Islet of Langerhans (tissue), 1 donor: ENCODE measurements at regions not wholly inside any gene's neighbourhood (a gene's known extent, or its start where the extent isn't known, plus 50 kb on each side); places are given as distances from the start of the nearest gene placed in this dataset.

ENCODE experiments used
- FAIRE-seq: peaks from one replicate; lab custom pipeline; 2011; peaks lifted over from hg19 to GRCh38; lab: Jason Lieb, UNC

DNA sequence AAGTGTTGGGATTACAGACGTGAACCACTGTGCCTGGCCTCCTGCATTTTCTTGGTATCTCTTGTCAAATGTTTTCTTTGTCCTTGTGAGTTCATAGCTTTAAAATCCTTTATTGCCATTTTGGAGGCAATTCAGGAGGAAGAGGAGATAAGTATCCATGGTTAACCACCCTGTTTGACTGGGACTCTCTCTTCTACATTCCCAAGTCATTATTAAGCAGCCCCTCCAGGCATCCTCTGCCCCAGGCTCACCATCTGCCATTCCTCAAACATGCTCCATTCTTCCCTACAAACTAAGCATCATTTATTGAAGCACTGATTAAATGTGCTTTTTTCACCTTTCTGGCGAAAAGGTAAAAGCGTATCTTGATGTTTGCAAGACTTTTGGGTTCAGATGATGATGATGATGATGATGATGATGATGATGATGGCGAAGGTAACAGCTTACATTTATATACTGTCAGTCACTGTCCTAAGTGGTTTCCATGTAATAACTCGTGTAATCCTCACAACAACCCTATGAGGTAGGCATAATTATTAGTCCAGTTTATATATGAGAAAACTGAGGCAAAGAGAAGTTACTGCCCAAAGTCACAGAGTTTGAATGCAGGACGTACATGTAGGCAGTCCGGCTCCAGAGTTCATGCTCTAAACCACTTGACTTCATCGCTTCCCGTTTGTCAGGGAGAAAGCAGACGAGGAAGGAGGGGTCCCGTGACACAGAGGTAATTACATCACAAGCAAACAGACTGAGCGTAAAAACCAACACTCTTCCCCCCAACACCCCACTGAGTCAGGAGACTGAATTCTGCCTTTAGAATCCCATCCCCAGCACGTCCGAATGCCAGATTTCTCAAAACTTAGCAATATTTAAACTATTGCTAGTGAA lies 69.7 kb upstream of the ACKR3 start:
- FAIRE-seq, result no peak

DNA sequence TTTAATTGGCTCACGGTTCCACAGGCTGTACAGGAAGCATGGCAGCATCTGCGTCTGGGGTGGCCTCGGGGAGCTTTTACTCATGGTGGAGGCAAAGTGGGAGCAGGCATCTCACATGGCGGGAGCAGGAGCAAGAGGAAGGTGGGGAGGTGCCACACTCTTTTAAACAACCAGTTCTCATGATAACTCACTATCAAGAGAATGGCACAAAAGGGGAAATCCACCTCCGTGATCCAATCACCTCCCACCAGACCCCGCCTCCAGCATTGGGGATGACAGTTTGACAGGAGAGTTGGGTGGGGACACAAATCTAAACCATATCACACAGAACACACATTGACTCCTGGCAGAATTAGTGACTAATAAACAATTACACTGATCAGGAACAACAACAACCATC lies 68.6 kb upstream of the ACKR3 start:
- no peak for FAIRE-seq

DNA sequence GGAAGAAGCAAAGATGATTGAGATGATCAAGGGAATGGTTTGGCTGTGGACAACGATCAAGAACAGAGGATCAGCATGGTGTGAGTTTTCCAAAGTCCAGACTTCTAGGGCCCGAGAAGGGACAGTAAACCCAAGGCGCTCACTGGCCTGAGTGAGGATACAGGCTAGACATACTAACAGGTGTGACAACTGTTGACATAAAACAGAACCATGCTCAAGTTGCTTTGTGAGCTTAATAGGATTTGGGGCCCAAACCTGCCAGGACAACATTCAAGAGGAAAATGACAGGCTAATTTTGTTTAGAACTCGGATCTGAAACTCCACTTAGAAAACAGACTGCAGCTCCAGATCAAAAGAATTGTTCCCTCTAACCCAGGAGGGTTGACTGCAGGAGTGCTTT lies 68.1 kb upstream of the ACKR3 start:
- FAIRE-seq, result no peak

DNA sequence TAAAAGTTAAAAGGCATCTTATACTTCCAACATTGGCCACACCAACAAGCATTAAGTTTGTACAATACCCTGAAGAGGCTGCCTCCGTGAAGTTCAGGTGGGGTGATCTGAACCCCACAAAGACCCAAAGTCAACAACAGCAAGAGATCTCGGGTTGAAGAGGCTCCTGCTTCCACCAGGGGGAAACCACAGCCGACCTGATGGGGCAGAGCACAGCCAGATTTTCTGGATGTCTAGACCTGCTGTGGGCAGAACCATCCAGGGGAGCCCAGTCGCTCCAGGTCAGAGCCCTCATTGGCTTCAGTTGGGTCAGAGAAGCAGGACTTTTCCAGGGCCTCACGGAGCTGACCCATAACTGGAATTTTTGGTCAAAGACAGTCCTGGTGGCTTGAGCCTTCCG lies 66.5 kb upstream of the ACKR3 start:
- no peak for FAIRE-seq

DNA sequence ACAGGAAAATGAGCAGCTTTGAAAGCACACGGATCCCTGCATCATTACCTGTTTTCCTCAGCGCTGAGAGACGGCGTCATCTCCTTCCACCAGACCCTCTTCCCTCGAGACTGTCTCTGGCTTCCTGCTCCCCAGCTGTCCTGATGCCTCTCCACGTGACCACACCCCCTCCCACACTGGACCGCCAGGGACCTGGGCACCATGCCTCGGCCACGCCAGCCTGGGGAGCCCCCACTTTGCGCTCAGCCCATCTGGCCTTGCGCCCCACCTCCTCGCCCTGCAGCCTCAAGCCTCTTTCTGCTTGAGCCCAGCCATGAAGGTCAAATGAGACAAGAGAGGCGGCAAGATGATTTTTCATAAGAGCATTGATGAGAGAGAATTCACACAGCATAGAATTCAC lies 66.0 kb upstream of the ACKR3 start:
- FAIRE-seq, result no peak

DNA sequence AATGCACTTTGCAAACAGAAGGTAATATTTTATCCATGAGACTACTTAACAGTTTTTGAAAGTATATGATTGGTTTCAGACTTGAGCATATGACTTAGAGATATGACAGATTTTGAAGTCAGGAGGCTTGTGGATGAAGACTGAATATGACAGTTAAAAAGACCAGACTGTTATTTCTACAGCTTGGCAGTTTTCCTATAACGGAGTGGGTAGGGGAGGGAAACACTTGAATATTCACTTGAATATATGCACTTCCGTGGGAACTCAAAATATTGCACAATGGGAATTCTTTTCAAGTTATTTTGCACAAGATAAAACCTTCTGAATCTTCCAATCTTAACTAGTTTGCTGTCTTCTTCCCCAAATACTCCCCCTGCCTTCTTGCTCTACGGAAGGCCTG lies 64.6 kb upstream of the ACKR3 start:
- FAIRE-seq, result no peak

DNA sequence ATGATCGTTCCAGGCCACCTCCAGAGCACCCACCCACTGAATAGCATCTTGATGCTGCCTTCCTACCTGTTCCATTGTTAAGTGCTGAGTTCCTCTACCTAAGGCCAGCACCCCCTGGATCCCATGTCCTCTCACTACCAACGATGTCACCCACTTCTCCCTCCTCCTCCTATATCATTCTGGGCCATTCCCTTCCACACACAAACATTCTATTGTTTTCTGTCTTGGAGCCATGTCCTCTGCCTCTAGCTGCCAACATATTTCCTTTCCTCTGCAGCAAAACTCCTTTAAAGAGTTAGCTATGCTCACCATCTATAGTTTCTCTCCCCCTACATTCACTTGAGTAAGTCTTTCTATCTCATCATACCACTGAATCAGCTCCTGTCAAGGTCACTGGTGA lies 64.0 kb upstream of the ACKR3 start:
- no peak for FAIRE-seq

DNA sequence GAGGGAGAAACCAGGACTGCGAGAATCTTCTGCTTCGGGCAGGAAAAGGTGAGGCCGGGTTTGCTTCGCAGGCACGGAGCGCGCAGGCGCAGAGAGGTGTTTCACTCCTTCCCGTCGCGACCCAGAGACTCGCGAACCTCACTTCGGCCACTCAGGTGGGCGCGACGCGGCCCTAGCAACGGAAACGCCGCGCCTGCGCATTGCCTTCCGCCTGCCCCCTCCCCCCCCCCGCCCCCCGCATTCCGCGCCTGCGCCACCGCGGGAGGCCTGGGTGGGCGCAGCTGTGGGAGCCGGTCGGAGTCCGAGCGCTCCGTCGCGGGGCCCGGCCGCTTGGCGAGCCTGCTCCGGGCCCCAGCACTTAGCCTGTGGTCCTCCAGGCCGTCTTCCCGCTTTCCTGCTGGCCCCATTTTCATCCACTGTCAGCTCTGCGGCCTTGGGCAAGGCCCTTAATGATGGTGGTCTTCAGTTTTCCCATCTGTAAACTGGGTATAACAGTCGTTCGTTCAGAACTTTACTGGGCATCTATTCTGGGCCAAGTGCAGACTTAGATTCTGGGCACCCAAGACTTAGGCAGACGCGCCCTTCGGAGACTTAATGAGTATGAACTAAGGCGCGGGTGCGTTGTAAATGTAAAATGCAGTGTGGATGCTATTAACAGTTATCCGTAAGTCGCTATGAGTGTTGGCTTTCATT lies 62.1 kb upstream of the ACKR3 start:
- FAIRE-seq, result no peak

DNA sequence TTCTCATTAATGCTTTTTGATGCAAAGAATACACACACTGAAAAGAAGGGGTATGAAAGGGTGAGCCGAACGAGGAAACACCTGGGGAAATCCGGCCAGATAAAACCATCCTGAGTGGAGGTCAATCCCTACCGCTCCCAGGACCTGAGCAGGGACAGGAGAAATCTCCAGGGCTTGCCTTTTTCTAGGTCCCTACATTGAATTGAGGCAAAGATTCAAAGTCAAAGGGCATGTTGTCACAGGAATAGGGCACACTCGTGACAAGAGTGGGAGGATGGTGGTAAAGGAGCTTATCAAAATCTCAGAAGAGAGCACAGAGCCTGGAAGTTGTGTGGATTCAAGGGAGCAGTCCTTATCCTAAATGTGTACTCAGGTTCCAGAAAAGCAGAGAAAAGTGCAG lies 61.2 kb upstream of the ACKR3 start:
- FAIRE-seq, result no peak

DNA sequence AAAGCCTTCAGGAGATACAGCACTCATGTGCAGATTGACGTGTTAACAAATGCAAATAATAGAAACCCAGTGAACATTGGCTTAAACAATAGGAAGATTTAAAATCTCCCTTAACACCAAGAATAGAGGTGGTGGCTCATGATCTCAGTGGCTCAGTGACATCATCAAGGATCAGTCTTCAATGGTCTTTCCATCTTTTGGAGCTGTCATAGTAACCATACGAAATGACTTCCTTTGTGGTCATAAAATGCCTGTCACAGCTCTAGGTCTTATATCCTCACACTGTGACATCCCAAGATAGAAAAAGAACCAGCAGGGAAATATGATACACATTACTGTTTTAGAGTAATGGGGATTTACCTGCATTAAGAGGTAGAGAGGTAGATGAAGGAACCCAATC lies 59.6 kb upstream of the ACKR3 start:
- FAIRE-seq, result no peak

DNA sequence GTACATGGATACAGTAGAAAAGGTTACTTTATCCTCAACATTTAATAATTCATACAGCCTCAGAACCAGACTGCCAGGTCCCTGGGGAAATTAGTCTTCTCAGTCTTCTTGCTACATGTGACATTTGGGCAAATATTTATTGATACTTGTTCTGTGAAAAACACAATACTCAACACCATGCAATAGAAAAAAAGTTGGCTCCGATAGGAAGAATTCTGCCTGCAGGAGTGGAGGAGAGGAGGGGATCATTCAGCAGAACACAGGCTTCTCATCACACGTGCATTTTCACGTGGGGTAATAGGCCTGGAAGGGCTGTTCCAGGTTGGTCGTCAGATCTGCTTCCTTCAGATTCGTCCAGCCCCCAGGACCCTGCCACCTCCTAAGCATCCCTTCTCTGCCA lies 58.4 kb upstream of the ACKR3 start:
- no peak for FAIRE-seq

DNA sequence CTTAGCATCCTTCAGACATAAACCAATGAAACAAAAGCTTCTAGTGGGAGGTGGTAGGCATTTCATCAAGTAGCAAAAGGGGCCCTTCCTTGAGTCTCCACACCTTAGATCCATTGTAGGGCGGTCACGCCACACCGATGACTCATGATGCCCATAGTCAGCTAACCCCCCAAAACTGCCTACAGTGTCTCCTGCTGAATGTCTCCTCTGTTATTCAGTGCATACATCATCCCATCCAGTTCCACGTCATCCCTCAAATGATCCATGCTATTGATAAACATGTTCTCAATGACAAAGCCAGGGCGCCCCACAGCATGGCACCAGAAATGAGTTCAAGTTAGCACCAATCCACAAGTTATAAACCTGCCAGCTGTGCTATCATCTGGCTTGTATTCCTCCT lies 57.4 kb upstream of the ACKR3 start:
- no peak for FAIRE-seq

DNA sequence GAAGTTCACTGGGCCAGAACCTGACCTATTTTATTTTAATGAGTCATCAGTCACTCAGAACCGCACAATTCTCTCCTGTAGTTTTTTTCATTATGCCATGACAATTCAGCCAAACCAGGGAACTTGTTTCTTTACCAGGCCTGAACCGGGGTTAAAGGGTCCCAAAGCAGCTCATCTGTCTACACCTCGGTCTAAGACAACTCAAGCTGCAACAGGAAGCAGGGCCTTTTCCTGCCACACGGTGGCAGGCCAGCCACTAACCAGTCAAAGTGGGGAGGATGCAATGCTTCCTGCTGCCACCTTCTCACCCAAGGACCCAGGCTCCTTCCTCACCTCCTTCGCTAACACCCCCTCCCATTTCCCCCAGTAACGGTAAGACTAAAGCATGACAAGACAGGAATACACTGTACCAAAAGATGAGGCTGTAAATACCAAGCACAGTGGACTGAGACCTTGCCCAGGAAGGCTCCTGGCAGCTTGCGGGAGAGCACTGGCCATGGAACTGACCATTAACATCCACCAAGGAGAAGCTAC lies 56.7 kb upstream of the ACKR3 start:
- no peak for FAIRE-seq

DNA sequence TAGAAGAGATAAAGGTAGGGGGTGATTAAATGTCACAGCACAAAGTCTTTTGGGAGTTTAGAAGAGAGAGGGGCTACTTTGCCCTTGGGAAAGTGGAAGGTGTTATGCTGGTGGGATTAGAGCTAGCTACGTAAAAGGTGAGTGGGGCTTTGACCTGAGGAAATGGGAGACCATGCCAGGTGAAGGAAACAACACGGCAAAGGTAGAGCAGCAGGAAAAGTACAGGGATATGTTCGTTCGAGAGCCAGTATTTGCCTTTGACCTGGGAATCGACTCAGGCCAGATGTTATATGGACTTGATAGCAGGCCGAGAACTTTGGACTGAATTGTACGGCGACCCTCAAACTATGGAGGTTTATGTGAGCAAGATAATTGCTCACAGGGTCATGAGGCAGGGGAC lies 55.7 kb upstream of the ACKR3 start:
- no peak for FAIRE-seq

DNA sequence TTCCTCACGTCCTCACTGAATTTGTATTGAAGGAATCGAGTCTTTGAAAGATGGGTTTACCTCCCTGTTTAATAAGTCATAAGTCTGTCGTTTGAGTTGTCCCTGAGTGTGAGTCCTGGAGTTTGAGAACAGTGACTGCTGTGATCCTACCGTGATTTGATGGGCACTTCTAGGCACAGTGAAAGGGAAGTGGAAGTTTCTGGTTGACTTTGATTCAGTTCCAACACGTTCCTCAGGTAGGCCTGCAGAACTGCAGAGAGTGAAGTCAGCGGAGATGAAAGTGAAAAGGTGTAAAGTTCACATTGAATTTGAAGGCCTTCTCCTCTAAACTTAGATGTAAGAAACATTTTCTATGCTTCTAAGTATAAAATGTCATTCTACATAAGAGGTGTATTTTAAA lies 52.9 kb upstream of the ACKR3 start:
- FAIRE-seq, result no peak

DNA sequence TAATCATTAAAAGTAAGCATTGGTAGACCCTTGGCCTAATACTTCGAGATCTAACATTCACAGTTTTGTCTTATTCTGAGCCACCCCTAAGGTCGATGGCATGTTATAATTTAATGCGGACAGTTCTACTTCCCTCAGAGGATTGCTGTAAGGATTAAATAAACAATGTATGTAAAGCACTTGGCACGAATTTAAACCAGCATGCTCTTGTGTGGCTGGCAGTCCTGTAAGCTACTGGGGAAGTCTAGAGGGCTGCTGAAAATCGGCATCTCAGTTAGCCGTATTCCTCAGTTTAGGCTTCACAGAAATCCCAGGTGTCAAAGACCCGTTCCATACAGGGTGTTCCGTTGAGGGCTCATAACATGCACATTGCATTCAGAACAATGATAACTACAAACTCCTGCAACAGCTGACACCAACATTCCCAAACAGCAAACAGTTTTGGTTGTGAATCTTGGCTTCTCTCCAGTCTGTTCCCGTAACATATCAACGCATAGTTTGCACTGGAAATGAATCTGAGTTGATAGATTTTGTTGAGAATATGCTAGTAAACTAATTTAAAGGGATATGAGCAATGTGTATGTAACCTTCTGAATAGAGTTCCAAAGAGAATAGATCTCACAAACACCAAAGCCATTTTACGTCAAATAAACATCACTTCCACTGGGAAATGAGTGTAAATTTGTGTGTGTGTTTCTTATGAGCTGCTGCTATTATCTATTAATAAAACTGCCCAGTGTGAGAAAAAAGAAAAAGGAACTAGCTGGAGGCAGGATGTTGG lies 52.2 kb upstream of the ACKR3 start:
- FAIRE-seq, result no peak
